H7 (cell line): ENCODE measurements at regions not wholly inside any gene's neighbourhood (a gene's known extent, or its start where the extent isn't known, plus 50 kb on each side); places are given as distances from the start of the nearest gene placed in this dataset.

ENCODE experiments used
- DNase-seq: peaks from one replicate; pipeline ENCODE4 v3.0.0; 2012
- H3K27me3 ChIP-seq: 2 replicates; pipeline ENCODE4 v1.6.0; 2011; ENCODE audit warnings: mild to moderate bottlenecking, low read length; ENCODE audit not compliant: control insufficient read depth, insufficient read depth
- H3K36me3 ChIP-seq: replicated peaks from 2 replicates; pipeline ENCODE4 v1.5.1; 2011; ENCODE audit warnings: low read length; ENCODE audit not compliant: control insufficient read depth, insufficient read depth
- H3K4me3 ChIP-seq: 2 replicates; pipeline ENCODE4 v1.5.1; 2011; ENCODE audit warnings: low read depth, mild to moderate bottlenecking, control low read depth, low read length, moderate library complexity; ENCODE audit not compliant: insufficient read depth

GRCh38 chr2:204187229-204188083 is 250.9 kb downstream of the ICOS start:
- H3K27me3 ChIP-seq, result no peaks in the 10 kb centered on the region
- no peak for DNase-seq
- no peak overlapping the region for H3K4me3 ChIP-seq
- no peaks in the 10 kb centered on the region for H3K36me3 ChIP-seq

- H3K27me3 ChIP-seq, result no peaks in the 10 kb centered on the region
- no peak for DNase-seq
- H3K4me3 ChIP-seq, result no peak overlapping the region
- no peaks in the 10 kb centered on the region for H3K36me3 ChIP-seq
These were observed 255.0 kb downstream of the ICOS start for GRCh38 chr2:204191574-204191973.

- no peak for DNase-seq
- no peak overlapping the region for H3K4me3 ChIP-seq
- no peaks in the 10 kb centered on the region for H3K36me3 ChIP-seq
- no peaks in the 10 kb centered on the region for H3K27me3 ChIP-seq
These were observed 258.9 kb downstream of the ICOS start for GRCh38 chr2:204195498-204195897.

GRCh38 chr2:204197336-204198005 is 260.9 kb downstream of the ICOS start:
- H3K27me3 ChIP-seq, result no peaks in the 10 kb centered on the region
- H3K4me3 ChIP-seq, result no peak overlapping the region
- no peaks in the 10 kb centered on the region for H3K36me3 ChIP-seq
- DNase-seq, result no peak

GRCh38 chr2:204199357-204199756 is 262.8 kb downstream of the ICOS start:
- no peaks in the 10 kb centered on the region for H3K36me3 ChIP-seq
- no peaks in the 10 kb centered on the region for H3K27me3 ChIP-seq
- DNase-seq, result no peak

GRCh38 chr2:204201507-204201906 is 264.9 kb downstream of the ICOS start:
- DNase-seq, result no peak

More at GRCh38 chr2:204199357-204199756, 262.8 kb downstream of the ICOS start:
- no peak overlapping the region for H3K4me3 ChIP-seq

GRCh38 chr2:204202253-204202652 is 265.7 kb downstream of the ICOS start:
- Histone ChIP-seq H3K4me3 (no peak overlapping the region), H3K36me3 (no peaks in the 10 kb centered on the region), H3K27me3 (no peaks in the 10 kb centered on the region)
- no peak for DNase-seq

More at GRCh38 chr2:204201507-204201906, 264.9 kb downstream of the ICOS start:
- no peaks in the 10 kb centered on the region for H3K27me3 ChIP-seq
- H3K36me3 ChIP-seq, result no peaks in the 10 kb centered on the region
- no peak overlapping the region for H3K4me3 ChIP-seq

- H3K36me3 ChIP-seq, result no peaks in the 10 kb centered on the region
- no peaks in the 10 kb centered on the region; the same call in 1 of the 2 replicates for H3K27me3 ChIP-seq
- no peak overlapping the region for H3K4me3 ChIP-seq
- no peak for DNase-seq
These were observed 267.1 kb downstream of the ICOS start for GRCh38 chr2:204203704-204204103.

GRCh38 chr2:204205082-204205481 is 268.5 kb downstream of the ICOS start:
- Histone ChIP-seq H3K4me3 (no peak overlapping the region), H3K36me3 (no peaks in the 10 kb centered on the region), H3K27me3 (no peaks in the 10 kb centered on the region; the same call in 1 of the 2 replicates)
- no peak for DNase-seq

- Histone ChIP-seq H3K27me3 (no peaks in the 10 kb centered on the region; the same call in 1 of the 2 replicates), H3K36me3 (no peaks in the 10 kb centered on the region), H3K4me3 (no peak overlapping the region)
- DNase-seq, result peak; percentile 55
These were observed 269.0 kb downstream of the ICOS start for GRCh38 chr2:204205538-204205937.

GRCh38 chr2:204207866-204208265 is 271.3 kb downstream of the ICOS start:
- Histone ChIP-seq H3K36me3 (no peaks in the 10 kb centered on the region), H3K4me3 (no peak overlapping the region), H3K27me3 (no peaks in the 10 kb centered on the region; the same call in 1 of the 2 replicates)
- no peak for DNase-seq

- Histone ChIP-seq H3K27me3 (no peaks in the 10 kb centered on the region), H3K36me3 (no peaks in the 10 kb centered on the region), H3K4me3 (no peak overlapping the region)
- no peak for DNase-seq
These were observed 277.0 kb downstream of the ICOS start for GRCh38 chr2:204213588-204213987.

GRCh38 chr2:204218040-204218439 is 281.5 kb downstream of the ICOS start:
- no peak overlapping the region for H3K4me3 ChIP-seq
- H3K27me3 ChIP-seq, result no peaks in the 10 kb centered on the region; the same call in none of the 2 replicates
- no peak for DNase-seq
- no peaks in the 10 kb centered on the region for H3K36me3 ChIP-seq

- Histone ChIP-seq H3K4me3 (no peak overlapping the region), H3K36me3 (no peaks in the 10 kb centered on the region), H3K27me3 (no peaks in the 10 kb centered on the region; the same call in none of the 2 replicates)
- no peak for DNase-seq
These were observed 282.6 kb downstream of the ICOS start for GRCh38 chr2:204219196-204219595.

GRCh38 chr2:204220896-204221295 is 284.3 kb downstream of the ICOS start:
- no peaks in the 10 kb centered on the region; the same call in none of the 2 replicates for H3K27me3 ChIP-seq
- H3K36me3 ChIP-seq, result no peaks in the 10 kb centered on the region
- DNase-seq, result no peak
- H3K4me3 ChIP-seq, result no peak overlapping the region
